ENCODE measurements at regions not wholly inside any gene's neighbourhood (a gene's known extent, or its start where the extent isn't known, plus 50 kb on each side); places are given as distances from the start of the nearest gene placed in this dataset.

DNA sequence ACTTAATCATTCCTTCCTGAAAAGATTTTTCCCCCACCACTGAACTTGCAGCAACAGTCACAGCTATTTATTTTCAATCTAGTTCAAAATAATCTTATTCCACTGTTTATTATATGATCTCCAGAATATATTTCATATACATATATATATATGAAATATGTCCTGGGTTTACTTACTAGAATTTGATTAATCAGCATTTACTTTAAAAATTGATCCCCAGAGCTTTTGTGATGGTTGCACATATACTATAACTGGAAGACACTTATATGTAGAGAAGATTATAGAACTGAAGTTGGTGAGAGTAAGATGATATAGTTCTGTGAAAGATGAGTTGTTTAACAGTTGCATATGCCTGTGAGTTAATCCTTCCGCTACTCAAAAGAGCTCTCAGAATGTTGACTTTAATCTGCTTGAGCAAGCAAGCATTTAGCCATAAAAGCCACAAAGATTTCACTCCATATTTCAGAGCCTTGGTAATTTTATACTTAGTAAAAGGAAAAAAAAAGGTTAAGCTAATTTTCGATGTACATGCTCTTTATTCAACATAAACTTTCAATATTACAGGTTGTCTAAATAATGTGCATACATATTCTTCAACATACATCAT is 399.3 kb upstream of the CDH9 start:
- TF ChIP-seq, protein P1, sequence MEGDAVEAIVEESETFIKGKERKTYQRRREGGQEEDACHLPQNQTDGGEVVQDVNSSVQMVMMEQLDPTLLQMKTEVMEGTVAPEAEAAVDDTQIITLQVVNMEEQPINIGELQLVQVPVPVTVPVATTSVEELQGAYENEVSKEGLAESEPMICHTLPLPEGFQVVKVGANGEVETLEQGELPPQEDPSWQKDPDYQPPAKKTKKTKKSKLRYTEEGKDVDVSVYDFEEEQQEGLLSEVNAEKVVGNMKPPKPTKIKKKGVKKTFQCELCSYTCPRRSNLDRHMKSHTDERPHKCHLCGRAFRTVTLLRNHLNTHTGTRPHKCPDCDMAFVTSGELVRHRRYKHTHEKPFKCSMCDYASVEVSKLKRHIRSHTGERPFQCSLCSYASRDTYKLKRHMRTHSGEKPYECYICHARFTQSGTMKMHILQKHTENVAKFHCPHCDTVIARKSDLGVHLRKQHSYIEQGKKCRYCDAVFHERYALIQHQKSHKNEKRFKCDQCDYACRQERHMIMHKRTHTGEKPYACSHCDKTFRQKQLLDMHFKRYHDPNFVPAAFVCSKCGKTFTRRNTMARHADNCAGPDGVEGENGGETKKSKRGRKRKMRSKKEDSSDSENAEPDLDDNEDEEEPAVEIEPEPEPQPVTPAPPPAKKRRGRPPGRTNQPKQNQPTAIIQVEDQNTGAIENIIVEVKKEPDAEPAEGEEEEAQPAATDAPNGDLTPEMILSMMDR (conservative IDR thresholded peaks at IDR 0.05; ENCODE audit: low read depth in 2 of 2) = no peak
- no peak for TF ChIP-seq REST (IDR thresholded peaks at IDR 0.05; ENCODE audit: unreplicated experiment)

Measured in GM23338 (cell line).